Loucy (cell line): ENCODE measurements at regions not wholly inside any gene's neighbourhood (a gene's known extent, or its start where the extent isn't known, plus 50 kb on each side); places are given as distances from the start of the nearest gene placed in this dataset.

Experiments
- H2AFZ ChIP-seq: fragments of 200-600 bp; sonication (generic); 2 replicates; pipeline ENCODE4 v1.6.0; 2016; ENCODE audit warnings: antibody characterized with exemption, mild to moderate bottlenecking, low read length, moderate library complexity
- H3F3A ChIP-seq: fragments of 200-600 bp; 2 replicates; pipeline ENCODE4 v1.6.0; 2016; ENCODE audit warnings: antibody characterized with exemption, low read depth, mild to moderate bottlenecking
- H3K27me3 ChIP-seq: fragments of 200-600 bp; sonication (generic); 2 replicates; pipeline ENCODE4 v1.6.1; 2014; ENCODE audit warnings: low read length, mild to moderate bottlenecking; ENCODE audit not compliant: insufficient read depth, poor library complexity, severe bottlenecking
- H3K36me3 ChIP-seq: fragments of 200-600 bp; sonication (generic); 2 replicates; pipeline ENCODE4 v1.6.1; 2016; ENCODE audit warnings: low read length; ENCODE audit not compliant: insufficient read depth
- H3K4me1 ChIP-seq: fragments of 200-600 bp; sonication (generic); 2 replicates; pipeline ENCODE4 v1.5.1; 2014; ENCODE audit warnings: low read length, mild to moderate bottlenecking; ENCODE audit not compliant: insufficient read depth, poor library complexity, severe bottlenecking
- H3K4me2 ChIP-seq: fragments of 200-600 bp; sonication (generic); 2 replicates; pipeline ENCODE4 v1.6.0; 2014; ENCODE audit warnings: antibody characterized with exemption, low read length, low read depth, mild to moderate bottlenecking; ENCODE audit not compliant: poor library complexity, severe bottlenecking
- H3K4me3 ChIP-seq: fragments of 200-600 bp; sonication (generic); 2 replicates; pipeline ENCODE4 v1.5.1; 2014; ENCODE audit warnings: low read length, mild to moderate bottlenecking, mixed read lengths; ENCODE audit not compliant: poor library complexity, severe bottlenecking
- H3K79me2 ChIP-seq: fragments of 200-600 bp; sonication (generic); 2 replicates; pipeline ENCODE4 v1.6.1; 2014; ENCODE audit warnings: low read length; ENCODE audit not compliant: insufficient read depth
- H3K9ac ChIP-seq: fragments of 200-600 bp; sonication (generic); 2 replicates; pipeline ENCODE4 v1.6.0; 2014; ENCODE audit warnings: mild to moderate bottlenecking, low read depth, low read length, moderate library complexity; ENCODE audit not compliant: poor library complexity, severe bottlenecking
- H3K9me2 ChIP-seq: fragments of 200-600 bp; sonication (generic); replicated peaks from 2 replicates; pipeline ENCODE4 v1.6.1; 2016; ENCODE audit warnings: low read depth, low read length, mixed read lengths
- H3K9me3 ChIP-seq: fragments of 200-600 bp; sonication (generic); 2 replicates; pipeline ENCODE4 v1.6.1; 2014; ENCODE audit warnings: mild to moderate bottlenecking, antibody characterized with exemption, low read length, low read depth; ENCODE audit not compliant: insufficient read depth
- H4K20me1 ChIP-seq: fragments of 200-600 bp; sonication (generic); 2 replicates; pipeline ENCODE4 v1.6.0; 2014; ENCODE audit warnings: antibody characterized with exemption, low read length, mild to moderate bottlenecking; ENCODE audit not compliant: insufficient read depth, poor library complexity, severe bottlenecking
- CTCF ChIP-seq: fragments of 200-600 bp; sonication (generic); conservative IDR thresholded peaks from 2 replicates; pipeline ENCODE4 v1.5.1; 2014; ENCODE audit warnings: mild to moderate bottlenecking, antibody characterized with exemption, low read length
- EZH2phosphoT487 ChIP-seq: fragments of 200-600 bp; IDR thresholded peaks from 2 replicates; pipeline ENCODE4 v1.6.1; 2018; ENCODE audit warnings: antibody characterized with exemption, mild to moderate bottlenecking, moderate library complexity, borderline replicate concordance

- TF ChIP-seq EZH2phosphoT487: no peak
- TF ChIP-seq CTCF: no peak
- H3K9me3 ChIP-seq: no peaks in the 10 kb centered on the region
- H3K79me2 ChIP-seq: no peaks in the 10 kb centered on the region
- H3K4me1 ChIP-seq: no peaks in the 10 kb centered on the region
- H3K4me3 ChIP-seq: no peak overlapping the region
- no peaks in the 10 kb centered on the region for H4K20me1 ChIP-seq
- no peak overlapping the region for H3K9ac ChIP-seq
- no peaks in the 10 kb centered on the region for H3K36me3 ChIP-seq
- no peak overlapping the region for H2AFZ ChIP-seq
- H3K9me2 ChIP-seq: no peaks in the 10 kb centered on the region
- H3F3A ChIP-seq: no peaks in the 10 kb centered on the region
- H3K27me3 ChIP-seq: no peaks in the 10 kb centered on the region
- no peak overlapping the region for H3K4me2 ChIP-seq
These were observed 224.9 kb upstream of the SMIM31 start for GRCh38 chr4:164529058-164529457.

- Histone ChIP-seq H3K4me2 (no peak overlapping the region), H3K79me2 (no peaks in the 10 kb centered on the region), H3K9me2 (no peaks in the 10 kb centered on the region), H3K9ac (no peak overlapping the region), H3F3A (no peaks in the 10 kb centered on the region), H3K36me3 (no peaks in the 10 kb centered on the region), H3K4me3 (no peak overlapping the region), H3K4me1 (no peaks in the 10 kb centered on the region), H3K27me3 (no peaks in the 10 kb centered on the region), H4K20me1 (no peaks in the 10 kb centered on the region), H2AFZ (no peak overlapping the region), H3K9me3 (no peaks in the 10 kb centered on the region)
- no peak for TF ChIP-seq CTCF
- TF ChIP-seq EZH2phosphoT487: no peak
These were observed 224.4 kb upstream of the SMIM31 start for GRCh38 chr4:164529486-164529885.

GRCh38 chr4:164531336-164531735 lies 222.6 kb upstream of the SMIM31 start:
- TF ChIP-seq EZH2phosphoT487: no peak
- TF ChIP-seq CTCF: no peak
- H3K4me3 ChIP-seq: no peak overlapping the region
- H4K20me1 ChIP-seq: no peaks in the 10 kb centered on the region
- H3F3A ChIP-seq: no peaks in the 10 kb centered on the region
- no peaks in the 10 kb centered on the region for H3K36me3 ChIP-seq
- no peak overlapping the region for H3K4me2 ChIP-seq
- H3K4me1 ChIP-seq: no peaks in the 10 kb centered on the region
- H3K9ac ChIP-seq: no peak overlapping the region
- H3K27me3 ChIP-seq: no peaks in the 10 kb centered on the region
- no peaks in the 10 kb centered on the region for H3K9me2 ChIP-seq
- no peaks in the 10 kb centered on the region for H3K9me3 ChIP-seq
- no peaks in the 10 kb centered on the region for H3K79me2 ChIP-seq
- no peak overlapping the region for H2AFZ ChIP-seq
